ENCODE measurements at regions not wholly inside any gene's neighbourhood (a gene's known extent, or its start where the extent isn't known, plus 50 kb on each side); places are given as distances from the start of the nearest gene placed in this dataset.
"Not testable (repeated sequence)": the region's sequence is repeated elsewhere in the genome, so short reads cannot be mapped to it uniquely, and the experiment has no call there.

DNA sequence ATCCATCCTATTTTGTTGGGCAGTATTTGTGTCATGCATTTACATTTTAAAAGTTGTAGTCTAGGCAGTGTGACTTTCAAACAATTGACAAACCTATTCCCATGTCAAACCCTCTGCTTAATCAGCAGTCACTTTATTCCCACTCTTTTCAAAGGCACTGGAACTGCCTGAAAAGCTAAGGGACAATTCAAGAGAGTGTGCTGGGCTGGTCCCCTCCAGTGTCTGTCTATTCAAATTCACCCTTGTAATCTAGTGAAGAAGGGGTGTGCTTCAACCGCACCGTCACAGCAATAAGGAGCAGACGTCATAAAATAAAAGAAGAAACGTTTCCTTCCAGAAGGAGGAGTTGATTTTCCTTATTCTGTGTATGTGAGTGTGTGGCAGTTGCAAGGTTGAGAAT, 197.0 kb upstream of the MAD2L1 start:
- no peak overlapping the region for H3K4me2 ChIP-seq (ENCODE audit: low read depth, low read length, poor library complexity, severe bottlenecking)
- no peaks in the 10 kb centered on the region for H3K79me2 ChIP-seq (ENCODE audit: insufficient read depth, low read length)
- H3K27me3 ChIP-seq (ENCODE audit: insufficient read depth, low read length, poor library complexity, severe bottlenecking), result no peaks in the 10 kb centered on the region
- H3F3A ChIP-seq (ENCODE audit: low read depth), result no peaks in the 10 kb centered on the region
- H3K4me3 ChIP-seq (ENCODE audit: low read length, poor library complexity, severe bottlenecking), result no peak overlapping the region
- no peaks in the 10 kb centered on the region for H3K9me2 ChIP-seq (replicated peaks; ENCODE audit: low read depth, low read length)
- no peaks in the 10 kb centered on the region for H3K4me1 ChIP-seq (ENCODE audit: insufficient read depth, low read length, poor library complexity, severe bottlenecking)
- no peak overlapping the region for H2AFZ ChIP-seq (ENCODE audit: low read length)
- H3K9me3 ChIP-seq (ENCODE audit: insufficient read depth, low read depth, low read length), result no peaks in the 10 kb centered on the region
- no peaks in the 10 kb centered on the region for H4K20me1 ChIP-seq (ENCODE audit: insufficient read depth, low read length, poor library complexity, severe bottlenecking)
- H3K36me3 ChIP-seq (ENCODE audit: insufficient read depth, low read length), result no peaks in the 10 kb centered on the region
- no peak overlapping the region for H3K9ac ChIP-seq (ENCODE audit: low read depth, low read length, poor library complexity, severe bottlenecking)
- TF ChIP-seq, protein P1, sequence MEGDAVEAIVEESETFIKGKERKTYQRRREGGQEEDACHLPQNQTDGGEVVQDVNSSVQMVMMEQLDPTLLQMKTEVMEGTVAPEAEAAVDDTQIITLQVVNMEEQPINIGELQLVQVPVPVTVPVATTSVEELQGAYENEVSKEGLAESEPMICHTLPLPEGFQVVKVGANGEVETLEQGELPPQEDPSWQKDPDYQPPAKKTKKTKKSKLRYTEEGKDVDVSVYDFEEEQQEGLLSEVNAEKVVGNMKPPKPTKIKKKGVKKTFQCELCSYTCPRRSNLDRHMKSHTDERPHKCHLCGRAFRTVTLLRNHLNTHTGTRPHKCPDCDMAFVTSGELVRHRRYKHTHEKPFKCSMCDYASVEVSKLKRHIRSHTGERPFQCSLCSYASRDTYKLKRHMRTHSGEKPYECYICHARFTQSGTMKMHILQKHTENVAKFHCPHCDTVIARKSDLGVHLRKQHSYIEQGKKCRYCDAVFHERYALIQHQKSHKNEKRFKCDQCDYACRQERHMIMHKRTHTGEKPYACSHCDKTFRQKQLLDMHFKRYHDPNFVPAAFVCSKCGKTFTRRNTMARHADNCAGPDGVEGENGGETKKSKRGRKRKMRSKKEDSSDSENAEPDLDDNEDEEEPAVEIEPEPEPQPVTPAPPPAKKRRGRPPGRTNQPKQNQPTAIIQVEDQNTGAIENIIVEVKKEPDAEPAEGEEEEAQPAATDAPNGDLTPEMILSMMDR (conservative IDR thresholded peaks at IDR 0.05; ENCODE audit: low read length), result no peak
- no peak for TF ChIP-seq EZH2phosphoT487 (IDR thresholded peaks at IDR 0.05; ENCODE audit: borderline replicate concordance)

DNA sequence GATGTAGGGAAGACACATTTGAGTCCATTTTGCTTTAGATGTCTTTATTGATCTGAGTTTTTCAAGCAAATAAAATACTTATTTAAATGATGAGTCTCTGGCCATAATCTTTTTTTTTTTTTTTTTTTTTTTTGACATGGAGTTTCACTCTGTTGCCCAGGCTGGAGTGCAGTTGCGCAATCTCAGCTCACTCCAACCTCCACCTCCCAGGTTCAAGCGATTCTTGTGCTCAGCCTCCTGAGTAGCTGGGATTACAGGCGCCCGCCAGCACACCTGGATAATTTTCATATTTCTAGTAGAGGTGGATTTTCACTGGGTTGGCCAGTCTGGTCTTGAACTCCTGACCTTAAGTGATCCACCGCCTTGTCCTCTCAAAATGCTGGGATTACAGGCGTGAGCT, 194.5 kb upstream of the MAD2L1 start:
- H3K27me3 ChIP-seq (ENCODE audit: insufficient read depth, low read length, poor library complexity, severe bottlenecking), result no peaks in the 10 kb centered on the region
- no peak overlapping the region for H3K4me3 ChIP-seq (ENCODE audit: low read length, poor library complexity, severe bottlenecking)
- no peaks in the 10 kb centered on the region for H3F3A ChIP-seq (ENCODE audit: low read depth)
- H3K4me1 ChIP-seq (ENCODE audit: insufficient read depth, low read length, poor library complexity, severe bottlenecking), result no peaks in the 10 kb centered on the region
- H3K4me2 ChIP-seq (ENCODE audit: low read depth, low read length, poor library complexity, severe bottlenecking), result no peak overlapping the region
- no peaks in the 10 kb centered on the region for H3K79me2 ChIP-seq (ENCODE audit: insufficient read depth, low read length)
- no peaks in the 10 kb centered on the region for H3K9me2 ChIP-seq (replicated peaks; ENCODE audit: low read depth, low read length)
- H3K9me3 ChIP-seq (ENCODE audit: insufficient read depth, low read depth, low read length), result no peaks in the 10 kb centered on the region
- no peak overlapping the region for H2AFZ ChIP-seq (ENCODE audit: low read length)
- no peaks in the 10 kb centered on the region for H4K20me1 ChIP-seq (ENCODE audit: insufficient read depth, low read length, poor library complexity, severe bottlenecking)
- no peak overlapping the region for H3K9ac ChIP-seq (ENCODE audit: low read depth, low read length, poor library complexity, severe bottlenecking)
- no peaks in the 10 kb centered on the region for H3K36me3 ChIP-seq (ENCODE audit: insufficient read depth, low read length)
- TF ChIP-seq, protein P1 (conservative IDR thresholded peaks at IDR 0.05; ENCODE audit: low read length), result no peak
- no peak for TF ChIP-seq EZH2phosphoT487 (IDR thresholded peaks at IDR 0.05; ENCODE audit: borderline replicate concordance)

DNA sequence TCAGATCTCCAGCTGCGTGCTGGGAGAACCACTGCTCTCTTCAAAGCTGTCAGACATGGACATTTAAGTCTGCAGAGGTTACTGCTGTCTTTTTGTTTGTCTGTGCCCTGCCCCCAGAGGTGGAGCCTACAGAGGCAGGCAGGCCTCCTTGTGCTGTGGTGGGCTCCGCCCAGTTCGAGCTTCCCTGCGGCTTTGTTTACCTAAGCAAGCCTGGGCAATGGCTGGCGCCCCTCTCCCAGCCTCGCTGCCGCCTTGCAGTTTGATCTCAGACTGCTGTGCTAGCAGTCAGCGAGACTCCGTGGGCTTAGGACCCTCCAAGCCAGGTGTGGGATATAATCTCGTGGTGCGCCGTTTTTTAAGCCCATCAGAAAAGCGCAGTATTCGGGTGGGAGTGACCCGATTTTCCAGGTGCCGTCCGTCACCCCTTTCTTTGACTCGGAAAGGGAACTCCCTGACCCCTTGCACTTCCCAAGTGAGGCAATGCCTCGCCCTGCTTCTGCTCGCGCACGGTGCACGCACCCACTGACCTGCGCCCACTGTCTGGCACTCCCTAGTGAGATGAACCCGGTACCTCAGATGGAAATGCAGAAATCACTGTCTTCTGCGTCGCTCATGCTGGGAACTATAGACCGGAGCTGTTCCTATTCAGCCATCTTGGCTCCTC, 189.6 kb upstream of the MAD2L1 start:
- not testable (repeated sequence) for H4K20me1 ChIP-seq (ENCODE audit: insufficient read depth, low read length, poor library complexity, severe bottlenecking); H3K79me2 ChIP-seq (ENCODE audit: insufficient read depth, low read length); H3K4me1 ChIP-seq (ENCODE audit: insufficient read depth, low read length, poor library complexity, severe bottlenecking); H3K4me2 ChIP-seq (ENCODE audit: low read depth, low read length, poor library complexity, severe bottlenecking); H3K27me3 ChIP-seq (ENCODE audit: insufficient read depth, low read length, poor library complexity, severe bottlenecking); H3K9me2 ChIP-seq (replicated peaks; ENCODE audit: low read depth, low read length); H3K9me3 ChIP-seq (ENCODE audit: insufficient read depth, low read depth, low read length); H3K36me3 ChIP-seq (ENCODE audit: insufficient read depth, low read length); H3F3A ChIP-seq (ENCODE audit: low read depth); H3K9ac ChIP-seq (ENCODE audit: low read depth, low read length, poor library complexity, severe bottlenecking); H3K4me3 ChIP-seq (ENCODE audit: low read length, poor library complexity, severe bottlenecking); H2AFZ ChIP-seq (ENCODE audit: low read length)

DNA sequence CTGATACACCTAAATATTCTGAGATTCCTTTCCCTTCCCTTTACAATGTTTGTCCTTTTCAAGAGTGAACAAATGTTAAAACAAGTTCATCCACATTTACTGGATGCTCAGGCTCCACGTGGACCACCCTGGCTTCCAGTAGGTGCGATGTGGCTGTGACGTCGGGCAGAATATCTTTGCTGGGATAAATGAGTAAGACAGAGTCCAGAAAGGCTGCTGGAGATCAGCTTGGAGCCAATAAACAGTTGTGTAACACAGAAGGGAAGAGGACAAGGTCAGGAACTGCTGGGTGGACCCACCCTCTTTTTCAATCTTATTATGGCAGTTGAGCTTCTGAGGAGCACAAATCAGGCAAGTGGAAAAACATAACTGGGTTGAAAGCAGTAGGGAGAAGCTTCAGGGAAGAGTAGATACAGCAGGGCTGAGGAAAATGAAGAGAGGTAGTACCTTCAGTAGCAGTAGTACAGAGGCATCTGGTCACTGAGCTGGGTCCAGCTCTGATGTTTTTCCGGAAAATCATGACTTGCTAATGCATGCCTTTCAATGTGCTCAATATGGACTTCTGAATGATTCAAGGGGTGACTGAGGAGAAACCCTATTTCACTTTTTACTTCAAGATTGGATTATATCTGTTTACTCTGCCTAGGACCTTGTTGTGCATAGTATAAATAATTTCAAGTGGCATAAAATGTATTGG, 171.8 kb upstream of the MAD2L1 start:
- Histone ChIP-seq H2AFZ (ENCODE audit: low read length) (no peak overlapping the region), H3K4me2 (ENCODE audit: low read depth, low read length, poor library complexity, severe bottlenecking) (no peak overlapping the region), H4K20me1 (ENCODE audit: insufficient read depth, low read length, poor library complexity, severe bottlenecking) (no peaks in the 10 kb centered on the region), H3K36me3 (ENCODE audit: insufficient read depth, low read length) (no peaks in the 10 kb centered on the region), H3K4me1 (ENCODE audit: insufficient read depth, low read length, poor library complexity, severe bottlenecking) (no peaks in the 10 kb centered on the region), H3F3A (ENCODE audit: low read depth) (no peaks in the 10 kb centered on the region), H3K27me3 (ENCODE audit: insufficient read depth, low read length, poor library complexity, severe bottlenecking) (no peaks in the 10 kb centered on the region), H3K4me3 (ENCODE audit: low read length, poor library complexity, severe bottlenecking) (no peak overlapping the region), H3K79me2 (ENCODE audit: insufficient read depth, low read length) (no peaks in the 10 kb centered on the region), H3K9me2 (replicated peaks; ENCODE audit: low read depth, low read length) (no peaks in the 10 kb centered on the region), H3K9me3 (ENCODE audit: insufficient read depth, low read depth, low read length) (no peaks in the 10 kb centered on the region), H3K9ac (ENCODE audit: low read depth, low read length, poor library complexity, severe bottlenecking) (no peak overlapping the region)
- no peak for TF ChIP-seq EZH2phosphoT487 (IDR thresholded peaks at IDR 0.05; ENCODE audit: borderline replicate concordance)
- TF ChIP-seq, protein P1 (conservative IDR thresholded peaks at IDR 0.05; ENCODE audit: low read length), result no peak

Data from Loucy (cell line).